ENCODE measurements at regions not wholly inside any gene's neighbourhood (a gene's known extent, or its start where the extent isn't known, plus 50 kb on each side); places are given as distances from the start of the nearest gene placed in this dataset.

GRCh38 chr1:37112430-37112829 is 78.1 kb upstream of the GRIK3 start:
- in situ Hi-C loops (cut with MboI; ENCODE audit: low sequenced_read_pairs, unreplicated experiment): no loop called here
- DNase-seq (ENCODE audit: low spot score): no peak
- no peak for TF ChIP-seq CTCF (IDR thresholded peaks at IDR 0.05; ENCODE audit: borderline replicate concordance, control extremely low read depth, extremely low read depth, insufficient read depth, missing control alignments)

GRCh38 chr1:37113285-37113997 is 79.1 kb upstream of the GRIK3 start:
- no peak for DNase-seq (ENCODE audit: low spot score)
- no peak for TF ChIP-seq CTCF (IDR thresholded peaks at IDR 0.05; ENCODE audit: borderline replicate concordance, control extremely low read depth, extremely low read depth, insufficient read depth, missing control alignments)
- in situ Hi-C loops (cut with MboI; ENCODE audit: low sequenced_read_pairs, unreplicated experiment): no loop called here

- DNase-seq (ENCODE audit: low spot score): no peak
- no peak for TF ChIP-seq CTCF (IDR thresholded peaks at IDR 0.05; ENCODE audit: borderline replicate concordance, control extremely low read depth, extremely low read depth, insufficient read depth, missing control alignments)
- in situ Hi-C loops (cut with MboI; ENCODE audit: low sequenced_read_pairs, unreplicated experiment): no loop called here
Observed at GRCh38 chr1:37118790-37119189, 84.5 kb upstream of the GRIK3 start.

GRCh38 chr1:37120279-37120678 is 86.0 kb upstream of the GRIK3 start:
- TF ChIP-seq CTCF (IDR thresholded peaks at IDR 0.05; ENCODE audit: borderline replicate concordance, control extremely low read depth, extremely low read depth, insufficient read depth, missing control alignments): no peak
- in situ Hi-C loops (cut with MboI; ENCODE audit: low sequenced_read_pairs, unreplicated experiment): no loop called here
- no peak for DNase-seq (ENCODE audit: low spot score)

- no peak for DNase-seq (ENCODE audit: low spot score)
- TF ChIP-seq CTCF (IDR thresholded peaks at IDR 0.05; ENCODE audit: borderline replicate concordance, control extremely low read depth, extremely low read depth, insufficient read depth, missing control alignments): no peak
- in situ Hi-C loops (cut with MboI; ENCODE audit: low sequenced_read_pairs, unreplicated experiment): no loop called here
Observed at GRCh38 chr1:37123276-37124115, 89.2 kb upstream of the GRIK3 start.

GRCh38 chr1:37124501-37124900 is 90.2 kb upstream of the GRIK3 start:
- DNase-seq (ENCODE audit: low spot score): no peak
- no peak for TF ChIP-seq CTCF (IDR thresholded peaks at IDR 0.05; ENCODE audit: borderline replicate concordance, control extremely low read depth, extremely low read depth, insufficient read depth, missing control alignments)
- in situ Hi-C loops (cut with MboI; ENCODE audit: low sequenced_read_pairs, unreplicated experiment): no loop called here

Measured in GM13976 (cell line).